HEK293 (cell line): ENCODE measurements at regions not wholly inside any gene's neighbourhood (a gene's known extent, or its start where the extent isn't known, plus 50 kb on each side); places are given as distances from the start of the nearest gene placed in this dataset.

Experiments
- CTCF ChIA-PET: fragments of 350-600 bp; formaldehyde crosslinking; extraction: SDS; loops from one replicate; lab custom pipeline; 2021; ENCODE audit warnings: antibody characterized with exemption; lab: Yijun Ruan, JAX
- POLR2A ChIA-PET: fragments of 300-600 bp; formaldehyde crosslinking; extraction: SDS; loops from one replicate; lab custom pipeline; 2020; ENCODE audit warnings: antibody characterized with exemption, inconsistent platforms; lab: Yijun Ruan, JAX
- H3K27ac ChIP-seq: fragments of 200-500 bp; sonication (Bioruptor generic); 2 replicates; pipeline ENCODE4 v1.5.1; 2014; ENCODE audit warnings: low read depth, low read length, control low read depth, inconsistent platforms; ENCODE audit errors: extremely low read depth
- H3K36me3 ChIP-seq, 2 experiments: fragments of 200-500 bp in 1 of 2; sonication (Bioruptor generic) in 1 of 2; 1 replicate in 1 of 2; 2 replicates in 1 of 2; pipeline ENCODE4 v1.5.1; 2014 to 2017; ENCODE audit warnings: inconsistent platforms in 2 of 2, low read length in 2 of 2; ENCODE audit not compliant: control insufficient read depth in 2 of 2, insufficient read depth in 1 of 2
- H3K4me1 ChIP-seq: fragments of 200-500 bp; sonication (Bioruptor generic); 2 replicates; pipeline ENCODE4 v1.5.1; 2014; ENCODE audit warnings: mild to moderate bottlenecking, low read length, inconsistent platforms; ENCODE audit not compliant: control insufficient read depth, insufficient read depth
- H3K4me3 ChIP-seq: 2 replicates; pipeline ENCODE4 v1.5.1; 2011; ENCODE audit warnings: low read depth, mild to moderate bottlenecking, control low read depth, low read length, moderate library complexity
- H3K9me3 ChIP-seq: fragments of 200-500 bp; sonication (Bioruptor generic); 2 replicates; pipeline ENCODE4 v1.5.1; 2014; ENCODE audit warnings: low read depth, low read length, inconsistent platforms; ENCODE audit not compliant: control insufficient read depth, insufficient read depth
- CTCF ChIP-seq: fragments of 450-650 bp; formaldehyde crosslinking; IDR thresholded peaks from 2 replicates; pipeline ENCODE4 v1.5.1; 2016; ENCODE audit warnings: missing biosample characterization, missing genetic modification characterization
- EGR2 ChIP-seq: fragments of 450-650 bp; formaldehyde crosslinking; IDR thresholded peaks from 2 replicates; pipeline ENCODE4 v1.5.1; 2016; ENCODE audit warnings: low read depth, missing biosample characterization, missing genetic modification characterization
- GFI1B ChIP-seq: fragments of 450-650 bp; formaldehyde crosslinking; IDR thresholded peaks from 2 replicates; pipeline ENCODE4 v1.5.1; 2016; ENCODE audit warnings: missing biosample characterization, missing genetic modification characterization
- KLF10 ChIP-seq: fragments of 450-650 bp; IDR thresholded peaks from 2 replicates; pipeline ENCODE4 v1.5.1; 2018; ENCODE audit warnings: missing biosample characterization, mild to moderate bottlenecking, missing genetic modification characterization
- PRDM10 ChIP-seq: fragments of 450-650 bp; formaldehyde crosslinking; IDR thresholded peaks from 2 replicates; pipeline ENCODE4 v1.5.1; 2016; ENCODE audit warnings: missing biosample characterization, missing genetic modification characterization
- RBAK ChIP-seq: fragments of 450-650 bp; formaldehyde crosslinking; IDR thresholded peaks from 2 replicates; pipeline ENCODE4 v1.5.1; 2016; ENCODE audit warnings: missing biosample characterization, missing genetic modification characterization
- SP2 ChIP-seq: fragments of 450-650 bp; formaldehyde crosslinking; IDR thresholded peaks from 2 replicates; pipeline ENCODE4 v1.5.1; 2016; ENCODE audit warnings: missing biosample characterization, missing genetic modification characterization
- ZBTB8A ChIP-seq: fragments of 450-650 bp; formaldehyde crosslinking; IDR thresholded peaks from 2 replicates; pipeline ENCODE4 v1.5.1; 2016; ENCODE audit warnings: missing biosample characterization, missing genetic modification characterization
- ZNF132 ChIP-seq: fragments of 450-650 bp; formaldehyde crosslinking; IDR thresholded peaks from 2 replicates; pipeline ENCODE4 v1.5.1; 2017; ENCODE audit warnings: missing biosample characterization, missing genetic modification characterization, borderline replicate concordance
- ZNF146 ChIP-seq: fragments of 450-650 bp; formaldehyde crosslinking; IDR thresholded peaks from 2 replicates; pipeline ENCODE4 v1.5.1; 2016; ENCODE audit warnings: missing biosample characterization, missing genetic modification characterization
- ZNF423 ChIP-seq: fragments of 450-650 bp; formaldehyde crosslinking; IDR thresholded peaks from 2 replicates; pipeline ENCODE4 v1.5.1; 2016; ENCODE audit warnings: missing biosample characterization, missing genetic modification characterization
- ZNF449 ChIP-seq: fragments of 450-650 bp; formaldehyde crosslinking; IDR thresholded peaks from 2 replicates; pipeline ENCODE4 v1.5.1; 2017; ENCODE audit warnings: missing biosample characterization, mild to moderate bottlenecking, missing genetic modification characterization, moderate library complexity
- ZNF548 ChIP-seq: fragments of 450-650 bp; formaldehyde crosslinking; IDR thresholded peaks from 2 replicates; pipeline ENCODE4 v1.5.1; 2016; ENCODE audit warnings: missing biosample characterization, missing genetic modification characterization
- ZNF560 ChIP-seq: fragments of 450-650 bp; formaldehyde crosslinking; IDR thresholded peaks from 2 replicates; pipeline ENCODE4 v1.5.1; 2017; ENCODE audit warnings: missing biosample characterization, missing genetic modification characterization, borderline replicate concordance
- ZNF654 ChIP-seq: fragments of 450-650 bp; formaldehyde crosslinking; IDR thresholded peaks from 2 replicates; pipeline ENCODE4 v1.5.1; 2016; ENCODE audit warnings: low read depth, missing biosample characterization, missing genetic modification characterization

GRCh38 chr7:16078076-16078952 is 343.0 kb downstream of the CRPPA start:
- no peaks in the 10 kb centered on the region for H3K4me1 ChIP-seq
- no peak for TF ChIP-seq ZBTB8A (tag by site-specific recombination)
- peak; percentile 25; the same call in 1 of the 2 replicates for TF ChIP-seq CTCF (tag by site-specific recombination)
- TF ChIP-seq ZNF654 = peak; percentile 72
- no peaks in the 10 kb centered on the region for H3K9me3 ChIP-seq
- ChIA-PET POLR2A (interaction anchor here (1.0 kb wide), 1 partner anchor 342 kb away, joined by 3 read pairs; no protein-coding TSS in a partner anchor), CTCF (interaction anchor here (0.6 to 4.5 kb wide), 13 partner anchors 10 to 840 kb away, joined by 3 to 50 read pairs (median 3); no protein-coding TSS in a partner anchor)
- H3K4me3 ChIP-seq = no peak overlapping the region
- no peaks in the 10 kb centered on the region for H3K36me3 ChIP-seq
- H3K27ac ChIP-seq = no peak overlapping the region

GRCh38 chr7:16071246-16071857 is 350.0 kb downstream of the CRPPA start:
- 0 out of 2 replicates have a peak, but pooled peaks have one; percentile 11 for TF ChIP-seq CTCF (tag by site-specific recombination)
- TF ChIP-seq ZNF654 = peak; percentile 80
- TF ChIP-seq ZNF423 (tag by site-specific recombination) = no peak
- no peaks in the 10 kb centered on the region for H3K9me3 ChIP-seq
- no peaks in the 10 kb centered on the region for H3K36me3 ChIP-seq
- H3K4me3 ChIP-seq = no peak overlapping the region
- CTCF ChIA-PET = interaction anchor here (0.6 to 1.3 kb wide), 10 partner anchors 79 to 748 kb away, joined by 3 to 7 read pairs (median 4); no protein-coding TSS in a partner anchor
- no peak overlapping the region for H3K27ac ChIP-seq
- peaks cover 6% of the 10 kb centered on the region for H3K4me1 ChIP-seq
- POLR2A ChIA-PET = no interaction called here

- CTCF ChIA-PET = interaction anchor here (0.7 to 2.2 kb wide), 7 partner anchors 37 to 1374 kb away, joined by 3 to 7 read pairs (median 3); no protein-coding TSS in a partner anchor
- H3K4me1 ChIP-seq = peaks cover 6% of the 10 kb centered on the region
- no peaks in the 10 kb centered on the region for H3K9me3 ChIP-seq
- H3K4me3 ChIP-seq = no peak overlapping the region
- no peak overlapping the region for H3K27ac ChIP-seq
- TF ChIP-seq ZNF449 (no peak), ZNF132 (tag by site-specific recombination) (no peak), EGR2 (tag by site-specific recombination) (no peak), ZNF560 (no peak), ZNF146 (tag by site-specific recombination) (no peak), KLF10 (no peak), SP2 (tag by site-specific recombination) (no peak), GFI1B (tag by site-specific recombination) (no peak), PRDM10 (no peak), ZNF548 (tag by site-specific recombination) (no peak), RBAK (tag by site-specific recombination) (no peak)
- TF ChIP-seq, all 188 proteins: peak for 0
- POLR2A ChIA-PET = no interaction called here
- no peaks in the 10 kb centered on the region for H3K36me3 ChIP-seq
These were observed 350.5 kb downstream of the CRPPA start for GRCh38 chr7:16070806-16071205.
